ENCODE measurements at regions not wholly inside any gene's neighbourhood (a gene's known extent, or its start where the extent isn't known, plus 50 kb on each side); places are given as distances from the start of the nearest gene placed in this dataset.

DNA sequence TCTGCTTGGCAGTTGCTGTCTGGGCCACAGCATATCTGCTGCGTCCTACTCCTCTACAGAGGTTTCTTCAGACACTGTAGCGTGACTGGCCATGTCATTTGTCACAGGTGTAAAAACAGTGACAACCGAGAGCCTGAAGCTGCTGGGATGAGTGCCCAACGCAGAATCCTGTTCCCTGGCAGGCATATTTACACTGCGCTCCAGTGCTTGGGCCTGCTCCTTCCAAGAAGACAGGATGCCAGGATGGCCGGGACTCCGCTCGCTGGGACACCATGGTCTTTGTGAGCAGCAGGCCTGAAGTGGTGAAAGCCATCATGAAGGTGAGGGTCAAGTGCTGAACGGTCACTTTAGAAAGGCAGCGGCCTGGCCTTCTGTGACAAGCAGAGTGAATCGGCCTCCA lies 171.4 kb downstream of the EMP1 start:
- no peak overlapping the region for H2AFZ ChIP-seq (replicated peaks; ENCODE audit: low read length, poor library complexity)
- no peaks in the 10 kb centered on the region for H3K36me3 ChIP-seq (ENCODE audit: control insufficient read depth, insufficient read depth, low read length)
- no peak overlapping the region for H3K4me3 ChIP-seq (ENCODE audit: insufficient read depth, low read depth, low read length)
- H3K27me3 ChIP-seq (ENCODE audit: control insufficient read depth, insufficient read depth, low read length): no peaks in the 10 kb centered on the region
- H4K8ac ChIP-seq (ENCODE audit: low read depth in 2 of 2, low read length in 2 of 2): no peak overlapping the region
- no peaks in the 10 kb centered on the region for H3K79me1 ChIP-seq (ENCODE audit: low read depth in 1 of 2, low read length in 2 of 2)
- no peaks in the 10 kb centered on the region for H3K9me1 ChIP-seq (ENCODE audit: insufficient read depth, low read length)
- no peak for TF ChIP-seq CEBPB (IDR thresholded peaks at IDR 0.05; ENCODE audit: low read depth, low read length)
- no peak for TF ChIP-seq NFE2L2 (IDR thresholded peaks at IDR 0.05; ENCODE audit: low read depth, low read length)
- TF ChIP-seq SMC3 (IDR thresholded peaks at IDR 0.05; ENCODE audit: low read depth, low read length): no peak
- TF ChIP-seq RCOR1 (IDR thresholded peaks at IDR 0.05; ENCODE audit: insufficient replicate concordance, low read length): no peak
- no peak for TF ChIP-seq POLR2A (IDR thresholded peaks at IDR 0.05; ENCODE audit: low read depth, low read length)
- TF ChIP-seq MXI1 (IDR thresholded peaks at IDR 0.05; ENCODE audit: borderline replicate concordance, low read depth, low read length): no peak
- TF ChIP-seq, protein P1, sequence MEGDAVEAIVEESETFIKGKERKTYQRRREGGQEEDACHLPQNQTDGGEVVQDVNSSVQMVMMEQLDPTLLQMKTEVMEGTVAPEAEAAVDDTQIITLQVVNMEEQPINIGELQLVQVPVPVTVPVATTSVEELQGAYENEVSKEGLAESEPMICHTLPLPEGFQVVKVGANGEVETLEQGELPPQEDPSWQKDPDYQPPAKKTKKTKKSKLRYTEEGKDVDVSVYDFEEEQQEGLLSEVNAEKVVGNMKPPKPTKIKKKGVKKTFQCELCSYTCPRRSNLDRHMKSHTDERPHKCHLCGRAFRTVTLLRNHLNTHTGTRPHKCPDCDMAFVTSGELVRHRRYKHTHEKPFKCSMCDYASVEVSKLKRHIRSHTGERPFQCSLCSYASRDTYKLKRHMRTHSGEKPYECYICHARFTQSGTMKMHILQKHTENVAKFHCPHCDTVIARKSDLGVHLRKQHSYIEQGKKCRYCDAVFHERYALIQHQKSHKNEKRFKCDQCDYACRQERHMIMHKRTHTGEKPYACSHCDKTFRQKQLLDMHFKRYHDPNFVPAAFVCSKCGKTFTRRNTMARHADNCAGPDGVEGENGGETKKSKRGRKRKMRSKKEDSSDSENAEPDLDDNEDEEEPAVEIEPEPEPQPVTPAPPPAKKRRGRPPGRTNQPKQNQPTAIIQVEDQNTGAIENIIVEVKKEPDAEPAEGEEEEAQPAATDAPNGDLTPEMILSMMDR (conservative IDR thresholded peaks at IDR 0.05; ENCODE audit: low read depth, low read length): no peak
- no peak overlapping the region for H3K27ac ChIP-seq (ENCODE audit: insufficient read depth, low read length)
- POLR2A ChIA-PET (ENCODE audit: unreplicated experiment): no interaction called here
- ATAC-seq (ENCODE audit: low read depth): no peak
- no peak overlapping the region for H2BK120ac ChIP-seq (ENCODE audit: low read depth, low read length)
- H2AK5ac ChIP-seq (ENCODE audit: low read depth, low read length): no peak overlapping the region
- no peak overlapping the region for H2BK20ac ChIP-seq (ENCODE audit: low read depth, low read length)
- BruUV-seq (replicated peaks): no TSS peak
- no peak for DNase-seq
- 70% methylated on average over 3 of the region's 11 CpGs; no CpG with 5 or more reads in 1 of the 2 experiments for WGBS, 2 experiments (ENCODE audit: extremely low coverage in 2 of 2, insufficient read length in 1 of 2)
- intact Hi-C loops (cut with micrococcal nuclease): no loop called here
- in situ Hi-C loops (cut with MboI; ENCODE audit: low sequenced_read_pairs): no loop called here
- no peak overlapping the region for H3K18ac ChIP-seq (ENCODE audit: low read depth, low read length)
- H3K9ac ChIP-seq (ENCODE audit: low read depth, low read length): no peak overlapping the region
- no peak overlapping the region for H2BK5ac ChIP-seq (ENCODE audit: low read depth, low read length, poor library complexity, severe bottlenecking)
- CTCF ChIA-PET: no interaction called here
- no peaks in the 10 kb centered on the region for H3K4me1 ChIP-seq (ENCODE audit: control insufficient read depth, insufficient read depth, low read length)
- no peak overlapping the region for H2AK9ac ChIP-seq (replicated peaks; ENCODE audit: low read depth, low read length, poor library complexity)
- no peaks in the 10 kb centered on the region for H3K9me3 ChIP-seq (ENCODE audit: control insufficient read depth, insufficient read depth, low read length)
- H2BK15ac ChIP-seq (ENCODE audit: low read depth, low read length): no peak overlapping the region
- no peak overlapping the region for H4K91ac ChIP-seq (ENCODE audit: insufficient read depth, low read depth, low read length)
- dilution Hi-C loops (cut with HindIII; ENCODE audit: low sequenced_read_pairs, unreplicated experiment): no loop called here
- H3K56ac ChIP-seq (ENCODE audit: extremely low read depth, insufficient read depth, low read length): no peak overlapping the region
- no peak overlapping the region for H4K5ac ChIP-seq (ENCODE audit: low read depth, low read length)
- H3K4me2 ChIP-seq (ENCODE audit: low read depth, low read length): no peak overlapping the region
- H3K4ac ChIP-seq (ENCODE audit: low read depth, low read length): no peak overlapping the region
- no peak overlapping the region for H3K14ac ChIP-seq (replicated peaks; ENCODE audit: low read depth, low read length)
- H4K20me1 ChIP-seq (ENCODE audit: insufficient read depth, low read length): no peaks in the 10 kb centered on the region
- H3K23ac ChIP-seq (ENCODE audit: low read depth, low read length): no peak overlapping the region

Data from IMR-90 (cell line).